ENCODE measurements at regions not wholly inside any gene's neighbourhood (a gene's known extent, or its start where the extent isn't known, plus 50 kb on each side); places are given as distances from the start of the nearest gene placed in this dataset.
"Not testable (repeated sequence)": the region's sequence is repeated elsewhere in the genome, so short reads cannot be mapped to it uniquely, and the experiment has no call there.

DNA sequence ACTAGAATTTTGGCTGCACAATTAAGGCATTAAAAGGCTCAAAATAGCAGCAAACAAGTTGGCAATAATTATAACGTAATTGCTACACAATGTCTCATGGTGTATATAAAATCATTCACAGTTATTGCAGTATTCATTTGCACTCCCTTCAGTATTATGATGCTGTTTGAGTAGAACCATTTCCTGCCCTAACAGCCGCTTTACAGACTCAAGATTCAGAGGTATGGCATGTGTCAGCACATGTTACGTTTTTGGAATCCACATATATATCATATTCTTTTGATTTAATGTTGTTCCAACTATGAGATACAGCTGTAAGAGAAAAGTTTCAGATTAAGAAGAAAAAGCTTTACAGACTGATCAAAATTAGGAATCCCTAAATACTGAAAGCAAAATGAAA is 56.3 kb upstream of the NCKAP5 start:
- DNase-seq (ENCODE audit: extremely low read depth in 1 of 2, low read depth in 1 of 2): no peak

- DNase-seq (ENCODE audit: extremely low read depth in 1 of 2, low read depth in 1 of 2): no peak
These were observed 59.5 kb upstream of the NCKAP5 start for GRCh38 chr2:133627741-133628140.

DNA sequence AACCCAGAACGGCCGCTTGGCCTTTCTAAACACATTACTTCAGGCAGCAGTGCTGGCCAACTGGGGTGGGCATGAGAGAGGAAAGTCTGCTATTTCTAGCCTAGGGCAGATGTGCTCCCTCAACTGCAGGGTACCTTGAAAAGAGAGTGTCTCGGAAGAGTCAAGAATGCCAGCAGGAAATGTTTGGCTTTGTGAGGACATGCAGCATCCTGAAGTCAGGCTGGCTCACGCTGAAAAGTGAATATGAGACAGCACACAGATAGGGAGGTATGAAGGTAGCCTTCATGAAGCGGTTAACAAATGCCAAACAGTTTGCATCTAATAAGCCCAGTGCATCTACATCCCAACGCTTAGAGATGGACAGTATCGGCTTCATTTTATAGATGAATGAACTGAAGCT is 65.0 kb upstream of the NCKAP5 start:
- no peak for DNase-seq (ENCODE audit: extremely low read depth in 1 of 2, low read depth in 1 of 2)

DNA sequence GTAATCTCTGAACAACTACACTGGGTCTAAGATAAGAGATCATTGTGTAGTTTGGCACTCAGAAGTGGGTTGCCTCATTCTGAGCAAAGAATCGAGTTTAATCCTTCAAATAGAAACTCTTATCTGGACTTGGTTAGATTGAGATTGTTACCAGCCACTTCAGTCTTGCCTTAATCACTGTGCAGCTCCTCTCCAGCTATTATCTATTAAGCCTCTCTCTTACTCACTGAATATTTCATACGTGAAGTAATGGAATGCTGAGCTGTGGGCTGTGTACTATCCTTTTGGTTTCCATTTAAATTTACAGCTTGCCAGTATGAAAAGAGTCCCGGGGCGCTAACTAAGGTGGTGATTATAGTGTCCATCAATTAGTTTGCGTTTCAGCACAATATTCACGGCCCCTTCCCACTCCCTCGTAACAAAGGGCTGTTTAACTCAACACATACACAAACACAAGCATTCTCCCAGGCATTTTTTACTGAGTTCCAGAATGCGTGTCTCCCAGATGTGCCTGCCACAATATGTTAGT is 65.7 kb upstream of the NCKAP5 start:
- DNase-seq (ENCODE audit: extremely low read depth in 1 of 2, low read depth in 1 of 2): no peak

- no peak for DNase-seq (ENCODE audit: extremely low read depth in 1 of 2, low read depth in 1 of 2)
These were observed 66.9 kb upstream of the NCKAP5 start for GRCh38 chr2:133635131-133635530.

GRCh38 chr2:133636287-133636686 is 68.0 kb upstream of the NCKAP5 start:
- no peak for DNase-seq (ENCODE audit: extremely low read depth in 1 of 2, low read depth in 1 of 2)

DNA sequence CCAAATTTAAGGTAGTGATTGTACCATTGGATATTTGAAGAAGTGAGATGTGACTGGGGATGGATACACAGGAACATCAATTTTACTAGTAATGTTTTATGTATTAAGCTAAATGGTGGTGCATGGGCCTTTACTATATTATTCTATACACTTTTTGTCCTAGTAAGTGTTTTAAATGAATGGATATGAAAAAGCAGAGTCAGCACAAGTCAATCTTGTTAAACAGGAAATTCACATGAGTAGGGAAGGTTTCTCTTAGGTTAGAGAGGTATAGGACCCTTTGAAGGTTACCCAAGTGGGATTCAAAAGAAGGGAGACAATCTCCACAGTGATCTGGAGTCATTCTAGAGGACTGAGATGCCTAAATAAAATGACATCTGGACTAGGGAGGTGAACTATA is 71.8 kb upstream of the NCKAP5 start:
- DNase-seq (ENCODE audit: extremely low read depth in 1 of 2, low read depth in 1 of 2): no peak

GRCh38 chr2:133641497-133641896 is 73.2 kb upstream of the NCKAP5 start:
- DNase-seq (ENCODE audit: extremely low read depth in 1 of 2, low read depth in 1 of 2): no peak

GRCh38 chr2:133641942-133642725 is 73.9 kb upstream of the NCKAP5 start:
- DNase-seq (ENCODE audit: extremely low read depth in 1 of 2, low read depth in 1 of 2): no peak

GRCh38 chr2:133642791-133643191 is 74.5 kb upstream of the NCKAP5 start:
- DNase-seq (ENCODE audit: extremely low read depth in 1 of 2, low read depth in 1 of 2): no peak

GRCh38 chr2:133643863-133644262 is 75.6 kb upstream of the NCKAP5 start:
- no peak for DNase-seq (ENCODE audit: extremely low read depth in 1 of 2, low read depth in 1 of 2)

- no peak for DNase-seq (ENCODE audit: extremely low read depth in 1 of 2, low read depth in 1 of 2)
These were observed 76.6 kb upstream of the NCKAP5 start for GRCh38 chr2:133644846-133645245.

DNA sequence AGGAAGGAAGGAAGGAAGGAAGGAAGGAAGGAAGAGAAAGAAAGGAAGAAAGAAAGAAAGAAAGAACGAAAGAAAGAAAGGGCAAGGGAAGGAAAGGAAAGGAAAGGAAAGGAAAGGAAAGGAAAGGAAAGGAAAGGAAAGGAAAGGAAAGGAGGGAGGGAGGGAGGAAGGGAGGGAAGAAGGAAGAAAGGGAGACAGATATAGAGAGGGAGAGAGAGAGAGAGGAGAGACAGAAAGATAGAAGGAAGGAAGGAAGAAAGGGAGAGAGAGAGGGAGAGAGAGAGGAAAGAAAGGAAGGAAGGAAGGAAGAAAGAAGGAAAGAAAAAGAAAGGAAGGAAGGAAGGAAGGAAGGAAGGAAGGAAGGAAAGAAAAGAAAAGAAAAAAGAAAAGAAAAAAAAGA is 79.1 kb upstream of the NCKAP5 start:
- DNase-seq (ENCODE audit: extremely low read depth in 1 of 2, low read depth in 1 of 2): not testable (repeated sequence)

DNA sequence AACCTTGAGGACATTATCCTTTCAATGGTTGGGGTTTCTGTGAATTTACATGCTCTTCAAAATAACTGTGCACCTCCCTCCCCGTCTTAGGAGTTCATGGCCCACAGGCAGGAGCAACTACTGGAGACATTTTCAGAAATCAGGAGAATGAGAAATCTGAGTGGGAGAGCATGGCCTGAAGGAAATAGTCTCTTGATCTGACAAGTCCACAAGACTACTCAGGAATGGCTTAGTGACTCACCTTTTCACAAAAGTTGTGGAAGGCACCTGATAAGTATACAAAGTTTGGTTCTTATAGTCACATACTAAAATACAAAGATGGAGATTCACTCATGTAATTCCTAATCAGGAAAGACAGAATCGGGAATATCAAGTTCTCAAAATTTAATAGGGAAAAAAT is 83.6 kb upstream of the NCKAP5 start:
- DNase-seq (ENCODE audit: extremely low read depth in 1 of 2, low read depth in 1 of 2): no peak

DNA sequence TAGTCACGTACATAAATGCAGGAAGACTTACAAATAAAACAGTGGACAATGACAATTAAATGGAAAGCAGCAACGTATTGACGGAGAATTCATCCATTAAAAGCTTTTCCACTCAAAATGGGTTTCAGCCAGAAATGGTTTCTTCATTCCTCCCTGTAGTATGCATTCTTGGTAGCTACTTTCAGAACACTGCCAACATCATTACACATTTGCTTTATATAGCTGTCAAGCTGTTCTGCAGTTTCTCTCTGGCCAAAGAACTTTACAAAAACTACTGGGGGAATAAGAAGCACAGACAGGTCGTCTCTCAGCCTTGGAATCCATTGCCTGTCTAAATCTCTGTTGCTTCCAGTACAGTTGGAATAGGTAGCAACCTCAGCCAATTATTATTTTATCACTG is 84.1 kb upstream of the NCKAP5 start:
- DNase-seq (ENCODE audit: extremely low read depth in 1 of 2, low read depth in 1 of 2): no peak

- no peak for DNase-seq (ENCODE audit: extremely low read depth in 1 of 2, low read depth in 1 of 2)
These were observed 84.8 kb upstream of the NCKAP5 start for GRCh38 chr2:133653056-133653455.

- no peak for DNase-seq (ENCODE audit: extremely low read depth in 1 of 2, low read depth in 1 of 2)
These were observed 86.7 kb upstream of the NCKAP5 start for GRCh38 chr2:133654949-133655348.

GRCh38 chr2:133655610-133656009 is 87.3 kb upstream of the NCKAP5 start:
- DNase-seq (ENCODE audit: extremely low read depth in 1 of 2, low read depth in 1 of 2): no peak

GRCh38 chr2:133657591-133657990 is 89.3 kb upstream of the NCKAP5 start:
- no peak for DNase-seq (ENCODE audit: extremely low read depth in 1 of 2, low read depth in 1 of 2)

- no peak for DNase-seq (ENCODE audit: extremely low read depth in 1 of 2, low read depth in 1 of 2)
These were observed 90.0 kb upstream of the NCKAP5 start for GRCh38 chr2:133658020-133658903.

- DNase-seq (ENCODE audit: extremely low read depth in 1 of 2, low read depth in 1 of 2): no peak
These were observed 92.2 kb upstream of the NCKAP5 start for GRCh38 chr2:133660510-133660909.

DNA sequence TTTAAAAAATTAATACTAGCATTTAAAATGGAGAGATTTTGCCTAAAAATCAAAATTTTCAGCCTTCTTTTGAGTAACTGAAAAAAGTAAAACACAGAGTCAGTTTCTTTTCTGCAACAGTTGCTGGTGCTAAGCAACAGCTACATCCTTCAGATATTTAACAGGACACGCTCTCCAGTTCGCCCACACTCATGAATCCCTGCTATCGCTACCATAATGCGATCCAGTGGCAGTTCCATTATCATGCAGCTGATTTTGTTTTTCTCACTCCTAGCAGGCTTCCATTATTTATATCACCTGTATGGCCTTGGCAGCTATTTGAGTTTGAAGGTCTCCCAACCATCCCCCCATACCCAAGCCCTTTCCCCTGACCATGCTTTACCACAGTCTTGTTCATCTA is 93.1 kb upstream of the NCKAP5 start:
- no peak for DNase-seq (ENCODE audit: extremely low read depth in 1 of 2, low read depth in 1 of 2)
